Esophagus squamous epithelium (tissue), 4 donors: ENCODE measurements at regions not wholly inside any gene's neighbourhood (a gene's known extent, or its start where the extent isn't known, plus 50 kb on each side); places are given as distances from the start of the nearest gene placed in this dataset.

ENCODE experiments used
- POLR2A ChIP-seq, 4 donors: fragments of 450-650 bp; IDR thresholded peaks; one replicate each; pipeline ENCODE4 v1.6.1; 2017; ENCODE audit warnings: antibody characterized with exemption in 4 of 4, mild to moderate bottlenecking in 4 of 4, moderate library complexity in 3 of 4
- TF ChIP-seq, protein P1 (sequence below), 6 experiments: fragments of 450-650 bp in 4 of 6; fragments of 200-600 bp in 2 of 6; sonication (generic) in 2 of 6; IDR thresholded peaks; one replicate each; pipeline ENCODE4 v1.5.1; 2016 to 2019; ENCODE audit warnings: antibody characterized with exemption in 6 of 6, mild to moderate bottlenecking in 4 of 6, moderate library complexity in 4 of 6

GRCh38 chr13:78972561-78972960 lies 313.6 kb upstream of the OBI1 start:
- TF ChIP-seq POLR2A (IDR thresholded peaks at IDR 0.05), result no peak
- TF ChIP-seq, protein P1, sequence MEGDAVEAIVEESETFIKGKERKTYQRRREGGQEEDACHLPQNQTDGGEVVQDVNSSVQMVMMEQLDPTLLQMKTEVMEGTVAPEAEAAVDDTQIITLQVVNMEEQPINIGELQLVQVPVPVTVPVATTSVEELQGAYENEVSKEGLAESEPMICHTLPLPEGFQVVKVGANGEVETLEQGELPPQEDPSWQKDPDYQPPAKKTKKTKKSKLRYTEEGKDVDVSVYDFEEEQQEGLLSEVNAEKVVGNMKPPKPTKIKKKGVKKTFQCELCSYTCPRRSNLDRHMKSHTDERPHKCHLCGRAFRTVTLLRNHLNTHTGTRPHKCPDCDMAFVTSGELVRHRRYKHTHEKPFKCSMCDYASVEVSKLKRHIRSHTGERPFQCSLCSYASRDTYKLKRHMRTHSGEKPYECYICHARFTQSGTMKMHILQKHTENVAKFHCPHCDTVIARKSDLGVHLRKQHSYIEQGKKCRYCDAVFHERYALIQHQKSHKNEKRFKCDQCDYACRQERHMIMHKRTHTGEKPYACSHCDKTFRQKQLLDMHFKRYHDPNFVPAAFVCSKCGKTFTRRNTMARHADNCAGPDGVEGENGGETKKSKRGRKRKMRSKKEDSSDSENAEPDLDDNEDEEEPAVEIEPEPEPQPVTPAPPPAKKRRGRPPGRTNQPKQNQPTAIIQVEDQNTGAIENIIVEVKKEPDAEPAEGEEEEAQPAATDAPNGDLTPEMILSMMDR (IDR thresholded peaks at IDR 0.05), result no peak
